Esophagus muscularis mucosa (tissue), 3 donors: ENCODE measurements at regions not wholly inside any gene's neighbourhood (a gene's known extent, or its start where the extent isn't known, plus 50 kb on each side); places are given as distances from the start of the nearest gene placed in this dataset.

Experiments
- CTCF ChIP-seq, 3 experiments: fragments of 200-600 bp in 2 of 3; fragments of 450-650 bp in 1 of 3; sonication (generic) in 2 of 3; IDR thresholded peaks; one replicate each; pipeline ENCODE4 v1.5.1; 2017 to 2019; ENCODE audit warnings: antibody characterized with exemption in 3 of 3, mild to moderate bottlenecking in 2 of 3, moderate library complexity in 1 of 3
- POLR2A ChIP-seq: fragments of 450-650 bp; IDR thresholded peaks from one replicate; pipeline ENCODE4 v1.6.1; 2017; ENCODE audit warnings: antibody characterized with exemption, moderate library complexity, mild to moderate bottlenecking, low read depth

GRCh38 chr21:38995071-38995669 is 188.1 kb downstream of the PSMG1 start:
- no peak for TF ChIP-seq CTCF (IDR thresholded peaks at IDR 0.05)
- no peak for TF ChIP-seq POLR2A
